Right lobe of liver (tissue), 4 donors: ENCODE measurements at regions not wholly inside any gene's neighbourhood (a gene's known extent, or its start where the extent isn't known, plus 50 kb on each side); places are given as distances from the start of the nearest gene placed in this dataset.

Source experiments
- POLR2A ChIP-seq: fragments of 450-650 bp; IDR thresholded peaks from one replicate; pipeline ENCODE4 v1.6.1; 2017; ENCODE audit warnings: antibody characterized with exemption, mild to moderate bottlenecking
- TF ChIP-seq, protein P1 (sequence below), 4 donors: fragments of 200-600 bp in 3 of 4; fragments of 450-650 bp in 1 of 4; IDR thresholded peaks; one replicate each; pipeline versions ENCODE4 v1.5.1 to v1.8.0; 2016 to 2022; ENCODE audit warnings: antibody characterized with exemption in 4 of 4, mild to moderate bottlenecking in 2 of 4
- donor health status: DM: no; HTN: no; CAD: no.
- donor health status: DM: no; HTN: no; CAD: no.
- donor health status: DM: no; HTN: yes; CAD: no.

- TF ChIP-seq, protein P1, sequence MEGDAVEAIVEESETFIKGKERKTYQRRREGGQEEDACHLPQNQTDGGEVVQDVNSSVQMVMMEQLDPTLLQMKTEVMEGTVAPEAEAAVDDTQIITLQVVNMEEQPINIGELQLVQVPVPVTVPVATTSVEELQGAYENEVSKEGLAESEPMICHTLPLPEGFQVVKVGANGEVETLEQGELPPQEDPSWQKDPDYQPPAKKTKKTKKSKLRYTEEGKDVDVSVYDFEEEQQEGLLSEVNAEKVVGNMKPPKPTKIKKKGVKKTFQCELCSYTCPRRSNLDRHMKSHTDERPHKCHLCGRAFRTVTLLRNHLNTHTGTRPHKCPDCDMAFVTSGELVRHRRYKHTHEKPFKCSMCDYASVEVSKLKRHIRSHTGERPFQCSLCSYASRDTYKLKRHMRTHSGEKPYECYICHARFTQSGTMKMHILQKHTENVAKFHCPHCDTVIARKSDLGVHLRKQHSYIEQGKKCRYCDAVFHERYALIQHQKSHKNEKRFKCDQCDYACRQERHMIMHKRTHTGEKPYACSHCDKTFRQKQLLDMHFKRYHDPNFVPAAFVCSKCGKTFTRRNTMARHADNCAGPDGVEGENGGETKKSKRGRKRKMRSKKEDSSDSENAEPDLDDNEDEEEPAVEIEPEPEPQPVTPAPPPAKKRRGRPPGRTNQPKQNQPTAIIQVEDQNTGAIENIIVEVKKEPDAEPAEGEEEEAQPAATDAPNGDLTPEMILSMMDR (IDR thresholded peaks at IDR 0.05), result no peak
- TF ChIP-seq POLR2A, result no peak
These were observed 574.8 kb downstream of the ETV1 start for GRCh38 chr7:13414661-13415107.
